CD4-positive, CD25-positive, alpha-beta regulatory T cell (primary cell): ENCODE measurements at regions not wholly inside any gene's neighbourhood (a gene's known extent, or its start where the extent isn't known, plus 50 kb on each side); places are given as distances from the start of the nearest gene placed in this dataset.

ENCODE experiments used
- ATAC-seq, 2 donors: fragments of 150-1000 bp; cut with Tn5 transposase; one replicate each; pipeline ENCODE4 v1.10.0; 2021; ENCODE audit warnings: low read depth in 2 of 2, moderate number of reproducible peaks in 2 of 2, moderate library complexity in 1 of 2
- DNase-seq, 3 donors: peaks; one replicate each; pipeline versions ENCODE4 v3.0.0 to v3.0.0-alpha.2; 2012 to 2022; ENCODE audit warnings: mixed read lengths in 1 of 3
- H3K27ac ChIP-seq: one replicate; pipeline ENCODE4 v1.7.0; 2013; ENCODE audit warnings: mild to moderate bottlenecking, low read length; ENCODE audit not compliant: insufficient read depth, poor library complexity, severe bottlenecking
- H3K27me3 ChIP-seq: one replicate; pipeline ENCODE4 v1.7.0; 2013; ENCODE audit warnings: low read length; ENCODE audit not compliant: control insufficient read depth, insufficient read depth
- H3K36me3 ChIP-seq: one replicate; pipeline ENCODE4 v1.7.0; 2013; ENCODE audit warnings: mild to moderate bottlenecking, low read length, moderate library complexity; ENCODE audit not compliant: control insufficient read depth, insufficient read depth
- H3K4me1 ChIP-seq: 2 replicates; pipeline ENCODE4 v1.7.0; 2013; ENCODE audit warnings: mild to moderate bottlenecking, low read length; ENCODE audit not compliant: insufficient read depth, control insufficient read depth, poor library complexity, severe bottlenecking
- H3K4me3 ChIP-seq: one replicate; pipeline ENCODE4 v1.7.0; 2013; ENCODE audit warnings: low read depth, mild to moderate bottlenecking, low read length, moderate library complexity
- H3K9me3 ChIP-seq, 2 experiments: 1 replicate in 1 of 2; 2 replicates in 1 of 2; pipeline ENCODE4 v1.7.0; 2013; ENCODE audit warnings: low read length in 2 of 2, mild to moderate bottlenecking in 1 of 2, moderate library complexity in 1 of 2; ENCODE audit not compliant: control insufficient read depth in 2 of 2
- H3K27ac Mint-ChIP-seq, 3 donors: one replicate each; pipeline ENCODE4 v1.8.0; 2020 to 2022; ENCODE audit warnings: mild to moderate bottlenecking in 3 of 3, mixed read lengths in 3 of 3, moderate library complexity in 2 of 3
- H3K27me3 Mint-ChIP-seq: one replicate; pipeline ENCODE4 v1.8.0; 2022; ENCODE audit warnings: mild to moderate bottlenecking, mixed read lengths
- H3K36me3 Mint-ChIP-seq: one replicate; pipeline ENCODE4 v1.8.0; 2020; ENCODE audit warnings: mixed read lengths
- H3K4me1 Mint-ChIP-seq, 4 donors: one replicate each; pipeline ENCODE4 v1.8.0; 2020 to 2022; ENCODE audit warnings: mixed read lengths in 4 of 4, mild to moderate bottlenecking in 1 of 4
- H3K4me3 Mint-ChIP-seq, 4 donors: one replicate each; pipeline ENCODE4 v1.8.0; 2020 to 2022; ENCODE audit warnings: mild to moderate bottlenecking in 4 of 4, mixed read lengths in 4 of 4, moderate library complexity in 3 of 4
- H3K9me3 Mint-ChIP-seq, 7 donors: one replicate each; pipeline ENCODE4 v1.8.0; 2020 to 2022; ENCODE audit warnings: mixed read lengths in 7 of 7, mild to moderate bottlenecking in 3 of 7, moderate library complexity in 2 of 7

GRCh38 chr3:42028474-42028873 lies 62.7 kb upstream of the TRAK1 start:
- DNase-seq (no peak), ATAC-seq (no peak)
- Histone ChIP-seq H3K36me3 (no peaks in the 10 kb centered on the region), H3K4me3 (no peak overlapping the region), H3K9me3 (no peaks in the 10 kb centered on the region), H3K4me1 (peaks cover 6% of the 10 kb centered on the region), H3K27me3 (no peaks in the 10 kb centered on the region), H3K27ac (no peak overlapping the region)
- H3K4me1 Mint-ChIP-seq: peaks cover 16 to 37% (median 25%) of the 10 kb centered on the region in 4 donors
- no peaks in the 10 kb centered on the region for H3K27me3 Mint-ChIP-seq
- H3K9me3 Mint-ChIP-seq: peaks cover 0 to 2% (median 0%) of the 10 kb centered on the region in 7 donors
- H3K36me3 Mint-ChIP-seq: peaks cover 6% of the 10 kb centered on the region
- peak overlapping the region in 1 of 4 donors; percentile 33 for H3K4me3 Mint-ChIP-seq
- no peak overlapping the region for H3K27ac Mint-ChIP-seq

- Mint-ChIP-seq H3K4me1 (peaks cover 16 to 44% (median 30%) of the 10 kb centered on the region in 4 donors), H3K4me3 (no peak overlapping the region), H3K9me3 (peaks cover 0 to 2% (median 0%) of the 10 kb centered on the region in 7 donors), H3K27me3 (no peaks in the 10 kb centered on the region), H3K27ac (no peak overlapping the region), H3K36me3 (peaks cover 10% of the 10 kb centered on the region)
- peaks cover 6% of the 10 kb centered on the region for H3K4me1 ChIP-seq
- ATAC-seq (no peak), DNase-seq (no peak)
- no peaks in the 10 kb centered on the region for H3K36me3 ChIP-seq
- no peaks in the 10 kb centered on the region for H3K9me3 ChIP-seq
- no peak overlapping the region for H3K27ac ChIP-seq
- no peaks in the 10 kb centered on the region for H3K27me3 ChIP-seq
- no peak overlapping the region for H3K4me3 ChIP-seq
Observed at GRCh38 chr3:42027571-42027970, 63.6 kb upstream of the TRAK1 start.

GRCh38 chr3:42025370-42026138 lies 63.7 kb upstream of the ULK4 start:
- peaks cover 10% of the 10 kb centered on the region for H3K36me3 Mint-ChIP-seq
- no peak for ATAC-seq
- Histone ChIP-seq H3K4me1 (peaks cover 6% of the 10 kb centered on the region), H3K27me3 (no peaks in the 10 kb centered on the region), H3K36me3 (no peaks in the 10 kb centered on the region), H3K9me3 (no peaks in the 10 kb centered on the region), H3K4me3 (no peak overlapping the region), H3K27ac (no peak overlapping the region)
- peak overlapping the region in 1 of 4 donors; percentile 1 for H3K4me3 Mint-ChIP-seq
- H3K27ac Mint-ChIP-seq: peak overlapping the region in 2 of 3 donors; percentile 8 to 88
- no peak for DNase-seq
- H3K4me1 Mint-ChIP-seq: peaks cover 24 to 57% (median 40%) of the 10 kb centered on the region in 4 donors
- H3K9me3 Mint-ChIP-seq: peaks cover 0 to 2% (median 0%) of the 10 kb centered on the region in 7 donors
- no peaks in the 10 kb centered on the region for H3K27me3 Mint-ChIP-seq

GRCh38 chr3:42024591-42025351 lies 62.9 kb upstream of the ULK4 start:
- no peak overlapping the region for H3K4me3 Mint-ChIP-seq
- no peaks in the 10 kb centered on the region for H3K9me3 ChIP-seq
- peak overlapping the region in 1 of 3 donors; percentile 8 for H3K27ac Mint-ChIP-seq
- H3K27ac ChIP-seq: no peak overlapping the region
- H3K27me3 ChIP-seq: no peaks in the 10 kb centered on the region
- H3K36me3 Mint-ChIP-seq: peaks cover 10% of the 10 kb centered on the region
- no peaks in the 10 kb centered on the region for H3K27me3 Mint-ChIP-seq
- ATAC-seq (no peak), DNase-seq (no peak)
- peaks cover 28 to 64% (median 46%) of the 10 kb centered on the region in 4 donors for H3K4me1 Mint-ChIP-seq
- peaks cover 6% of the 10 kb centered on the region for H3K4me1 ChIP-seq
- no peak overlapping the region for H3K4me3 ChIP-seq
- no peaks in the 10 kb centered on the region for H3K36me3 ChIP-seq
- H3K9me3 Mint-ChIP-seq: peaks cover 0 to 2% (median 0%) of the 10 kb centered on the region in 7 donors

GRCh38 chr3:42023380-42023779 lies 61.5 kb upstream of the ULK4 start:
- ATAC-seq (no peak), DNase-seq (peak in 1 of 3 donors; percentile 39)
- Histone ChIP-seq H3K27ac (no peak overlapping the region), H3K4me3 (no peak overlapping the region), H3K36me3 (no peaks in the 10 kb centered on the region), H3K9me3 (no peaks in the 10 kb centered on the region), H3K4me1 (peaks cover 6% of the 10 kb centered on the region), H3K27me3 (no peaks in the 10 kb centered on the region)
- Mint-ChIP-seq H3K4me1 (peaks cover 23 to 72% (median 49%) of the 10 kb centered on the region in 4 donors), H3K4me3 (peak overlapping the region in 1 of 4 donors; percentile 61), H3K27me3 (no peaks in the 10 kb centered on the region), H3K9me3 (peaks cover 0 to 1% (median 0%) of the 10 kb centered on the region in 7 donors), H3K27ac (peak overlapping the region in 2 of 3 donors; percentile 51 to 87), H3K36me3 (peaks cover 8% of the 10 kb centered on the region)

GRCh38 chr3:42022355-42022754 lies 60.5 kb upstream of the ULK4 start:
- H3K27me3 Mint-ChIP-seq: no peaks in the 10 kb centered on the region
- H3K4me1 Mint-ChIP-seq: peaks cover 21 to 71% (median 49%) of the 10 kb centered on the region in 4 donors
- peaks cover 5% of the 10 kb centered on the region for H3K36me3 Mint-ChIP-seq
- ATAC-seq: no peak
- Histone ChIP-seq H3K9me3 (no peaks in the 10 kb centered on the region), H3K27ac (no peak overlapping the region), H3K4me3 (no peak overlapping the region), H3K27me3 (no peaks in the 10 kb centered on the region), H3K36me3 (no peaks in the 10 kb centered on the region), H3K4me1 (peaks cover 6% of the 10 kb centered on the region)
- DNase-seq: no peak
- H3K27ac Mint-ChIP-seq: no peak overlapping the region
- H3K4me3 Mint-ChIP-seq: peak overlapping the region in 1 of 4 donors; percentile 14
- H3K9me3 Mint-ChIP-seq: peaks cover 0 to 1% (median 0%) of the 10 kb centered on the region in 7 donors

GRCh38 chr3:42020684-42021307 lies 58.9 kb upstream of the ULK4 start:
- H3K4me3 ChIP-seq: no peak overlapping the region
- no peaks in the 10 kb centered on the region for H3K27me3 ChIP-seq
- H3K9me3 ChIP-seq: no peaks in the 10 kb centered on the region
- H3K27me3 Mint-ChIP-seq: no peaks in the 10 kb centered on the region
- H3K27ac Mint-ChIP-seq: peak overlapping the region in 1 of 3 donors; percentile 17
- H3K9me3 Mint-ChIP-seq: peaks cover 0 to 1% (median 0%) of the 10 kb centered on the region in 7 donors
- ATAC-seq (no peak), DNase-seq (no peak)
- H3K4me1 ChIP-seq: peaks cover 6% of the 10 kb centered on the region
- no peak overlapping the region for H3K4me3 Mint-ChIP-seq
- peaks cover 21 to 74% (median 54%) of the 10 kb centered on the region in 4 donors for H3K4me1 Mint-ChIP-seq
- H3K27ac ChIP-seq: no peak overlapping the region
- H3K36me3 Mint-ChIP-seq: peaks cover 5% of the 10 kb centered on the region
- no peaks in the 10 kb centered on the region for H3K36me3 ChIP-seq
